Stimulated activated CD4-positive, alpha-beta T cell treated with anti-CD3 and anti-CD28 coated beads, Interleukin-2, amount 100 ng/mL, for 48 hours (primary cell): ENCODE measurements at regions not wholly inside any gene's neighbourhood (a gene's known extent, or its start where the extent isn't known, plus 50 kb on each side); places are given as distances from the start of the nearest gene placed in this dataset.

Source experiments
- DNase-seq, 2 donors: peaks; one replicate each; pipeline ENCODE4 v3.0.0-alpha.2; 2020

GRCh38 chr13:33953781-33954180 is 135.8 kb downstream of the RFC3 start:
- DNase-seq = no peak

GRCh38 chr13:33956346-33956745 is 138.4 kb downstream of the RFC3 start:
- no peak for DNase-seq

DNA sequence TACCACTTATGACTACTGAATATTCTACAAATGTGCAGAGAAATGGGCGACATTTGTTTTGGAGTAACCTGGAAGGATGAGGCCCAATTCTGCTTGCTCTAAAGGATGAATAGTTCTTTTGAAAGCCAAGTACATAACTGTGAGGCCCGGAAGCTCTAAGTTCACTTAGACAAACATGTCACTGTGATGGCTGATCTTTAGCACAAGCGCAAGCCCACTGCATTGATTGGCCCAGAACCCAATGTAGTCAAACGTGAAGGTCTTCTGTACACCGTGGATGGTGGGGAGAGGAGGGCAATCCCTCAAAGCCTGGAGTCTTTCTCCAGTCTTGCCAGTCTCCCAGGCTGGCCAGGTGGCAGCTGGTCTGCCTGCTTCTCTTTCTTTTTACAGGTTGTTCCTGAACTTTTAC is 139.6 kb downstream of the RFC3 start:
- no peak for DNase-seq

GRCh38 chr13:33958964-33959363 is 141.0 kb downstream of the RFC3 start:
- no peak for DNase-seq

DNA sequence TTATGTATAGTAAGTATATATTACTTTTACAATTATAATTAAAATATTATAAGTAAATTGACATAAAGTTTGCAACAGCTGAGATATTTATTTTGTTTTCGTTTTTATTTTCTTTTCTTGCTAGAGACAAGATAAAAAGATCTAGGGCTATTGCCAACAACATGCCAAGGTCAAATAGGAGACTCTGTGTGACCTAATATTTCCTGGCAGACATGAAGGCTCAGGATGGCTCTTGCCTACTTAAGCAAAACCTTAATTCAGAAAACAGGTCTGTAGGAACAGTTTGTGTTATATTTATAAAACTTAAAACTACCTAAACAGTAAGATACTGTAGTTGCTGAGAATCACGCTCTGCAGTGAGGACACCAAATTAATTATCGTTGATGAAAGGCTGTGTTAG is 145.2 kb downstream of the RFC3 start:
- DNase-seq = no peak

- DNase-seq = no peak
These were observed 145.9 kb downstream of the RFC3 start for GRCh38 chr13:33963895-33964294.

- DNase-seq = no peak
These were observed 150.9 kb downstream of the RFC3 start for GRCh38 chr13:33968520-33969507.

- no peak for DNase-seq
These were observed 153.0 kb downstream of the RFC3 start for GRCh38 chr13:33970746-33971561.

DNA sequence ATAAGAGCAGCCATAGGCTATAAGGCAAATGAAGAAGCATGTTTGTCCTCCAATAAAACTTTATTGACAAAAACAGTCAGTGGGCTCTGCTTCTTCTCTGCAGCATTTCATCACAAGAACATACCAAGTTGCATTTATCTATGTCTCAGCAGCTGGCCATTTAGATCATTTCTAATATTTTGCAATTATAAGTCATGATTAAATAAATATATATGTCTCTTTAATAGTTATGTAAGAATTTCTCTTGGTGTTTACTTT is 153.5 kb downstream of the RFC3 start:
- no peak for DNase-seq

DNA sequence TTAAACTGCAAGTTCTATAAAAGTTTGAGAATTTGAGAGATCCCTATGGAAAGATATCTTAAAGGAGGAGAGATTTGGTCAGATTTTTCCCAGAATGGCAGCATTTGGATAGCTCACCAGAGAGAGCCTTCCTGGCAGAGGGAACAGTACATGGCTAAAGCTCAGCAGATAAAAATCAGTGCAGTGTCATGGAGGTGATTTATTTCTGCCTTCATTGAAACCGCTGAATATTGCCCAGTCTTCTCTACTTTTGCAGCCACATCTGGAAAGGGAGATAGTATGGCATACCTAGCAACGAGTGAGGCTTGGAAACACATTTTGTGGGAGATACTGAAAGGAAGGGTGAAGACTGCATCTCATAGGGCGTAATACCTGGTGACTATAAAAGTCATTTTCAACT is 155.2 kb downstream of the RFC3 start:
- no peak for DNase-seq

- no peak for DNase-seq
These were observed 159.0 kb downstream of the RFC3 start for GRCh38 chr13:33976965-33977364.

GRCh38 chr13:33978653-33979052 is 160.7 kb downstream of the RFC3 start:
- DNase-seq = no peak

DNA sequence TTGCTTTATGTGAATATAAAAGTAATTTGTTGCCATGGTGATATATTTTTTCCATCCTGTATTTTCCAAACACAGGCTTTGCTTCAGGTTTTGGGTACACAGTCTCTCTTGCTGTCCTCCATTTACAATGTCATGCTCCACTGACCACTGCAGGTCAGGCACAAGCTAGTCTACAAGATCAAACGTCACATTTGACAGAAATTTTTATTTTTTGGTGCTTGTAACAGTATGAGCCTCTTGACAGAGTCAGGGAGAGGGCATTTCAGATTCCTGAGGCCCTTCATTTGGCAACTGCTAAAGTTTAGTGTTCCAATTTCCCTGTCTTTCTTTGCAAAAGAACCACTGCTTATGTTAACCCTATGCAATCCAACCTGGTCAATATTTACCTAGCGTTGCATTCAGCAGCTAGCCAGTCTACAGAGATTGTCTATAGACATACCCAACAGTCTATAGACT is 175.0 kb downstream of the RFC3 start:
- DNase-seq = no peak

GRCh38 chr13:33994198-33994597 is 176.2 kb downstream of the RFC3 start:
- no peak for DNase-seq

- no peak for DNase-seq
These were observed 177.0 kb downstream of the RFC3 start for GRCh38 chr13:33994826-33995502.

DNA sequence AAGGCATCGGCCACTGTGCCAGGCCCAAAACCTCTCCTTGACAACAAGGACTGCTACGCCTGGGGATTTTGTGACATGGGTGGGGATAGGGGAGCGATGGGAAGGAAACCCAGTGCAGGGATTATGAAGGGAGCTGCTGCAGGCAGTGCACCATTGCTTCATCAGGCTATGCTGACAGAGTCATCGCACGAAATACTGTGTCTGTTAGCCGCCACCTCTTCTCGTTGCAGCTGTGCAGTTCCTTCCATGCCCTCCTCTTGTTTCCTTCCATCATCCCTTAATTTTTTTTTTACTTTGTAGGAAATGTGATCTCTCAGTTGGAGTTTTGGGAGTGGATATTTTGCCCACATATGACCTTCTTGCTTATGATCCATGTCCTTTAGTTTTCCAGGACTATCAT is 178.7 kb downstream of the RFC3 start:
- no peak for DNase-seq

DNA sequence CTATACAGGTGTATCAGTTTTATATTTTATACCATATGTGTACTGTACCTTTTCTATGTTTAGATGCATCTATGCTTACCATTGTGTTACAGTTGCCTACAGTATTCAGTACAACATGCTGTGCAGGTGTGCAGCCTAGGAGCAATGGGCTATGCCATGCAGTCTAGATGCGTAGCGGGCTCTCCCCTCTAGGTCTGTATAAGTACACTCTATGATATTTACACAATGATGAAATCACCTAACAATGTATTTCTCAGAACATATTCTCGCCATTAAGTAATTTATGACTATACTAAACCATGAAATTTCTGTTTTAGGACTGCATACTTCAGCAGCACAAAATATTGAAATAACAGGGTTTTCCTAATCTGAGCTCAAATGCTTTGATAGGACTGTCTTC is 179.6 kb downstream of the RFC3 start:
- DNase-seq = no peak

DNA sequence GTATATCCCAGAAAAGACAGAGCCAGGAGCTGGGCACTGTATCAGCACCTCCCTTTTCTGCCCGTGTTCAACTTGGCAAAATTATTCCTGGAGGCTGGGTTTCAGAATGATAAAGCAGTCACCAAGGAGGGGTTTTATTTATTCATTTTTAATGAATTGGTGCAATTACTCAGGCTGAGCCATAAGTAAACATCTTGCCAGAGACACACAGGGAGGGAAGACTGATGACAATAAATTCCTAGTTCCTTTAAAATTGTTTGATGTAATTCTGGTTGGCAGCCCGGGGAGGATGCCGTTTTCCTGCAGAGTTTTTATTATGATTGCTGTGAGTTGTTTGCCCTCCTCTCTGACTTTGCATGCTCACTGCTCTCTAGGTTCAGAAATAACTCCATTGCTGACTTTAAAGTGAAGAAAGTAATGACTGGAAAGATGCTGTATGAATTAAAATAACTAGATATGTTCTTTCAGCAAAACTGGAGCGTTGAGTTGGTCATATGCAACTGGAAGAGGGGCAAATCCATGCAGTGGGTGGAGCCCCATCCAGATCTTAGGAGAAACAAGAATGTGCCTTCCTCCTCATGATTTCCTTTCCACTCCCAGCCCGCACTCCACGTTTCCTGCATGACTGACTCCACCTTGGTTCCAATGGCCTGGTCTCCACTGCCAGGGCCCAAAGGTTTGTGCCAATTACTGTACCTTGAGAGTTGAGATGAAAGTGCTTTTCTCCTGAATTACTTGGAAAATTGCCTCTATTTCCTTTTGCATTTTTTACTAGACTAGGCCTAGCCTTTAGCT is 182.1 kb downstream of the RFC3 start:
- DNase-seq = no peak

- DNase-seq = no peak
These were observed 183.0 kb downstream of the RFC3 start for GRCh38 chr13:34000955-34001354.

DNA sequence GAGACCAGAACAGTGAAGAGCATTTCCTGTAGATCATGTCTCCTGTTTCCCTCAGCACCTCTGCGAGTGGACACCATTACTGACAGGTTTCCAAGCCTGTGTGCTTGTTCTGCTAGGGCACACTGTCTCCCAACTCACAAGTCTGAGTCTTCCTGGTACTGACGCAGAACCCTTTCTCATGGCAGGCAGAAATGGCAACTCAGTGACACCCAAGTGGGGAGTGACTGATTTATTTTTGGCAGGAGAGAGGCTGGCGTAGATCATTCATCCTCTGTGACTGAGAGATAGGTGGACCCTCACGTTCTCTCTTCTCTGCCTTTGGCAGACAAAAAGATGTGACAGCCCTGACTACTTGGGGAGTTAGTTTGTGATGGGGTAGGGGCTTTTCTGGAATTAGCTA is 183.4 kb downstream of the RFC3 start:
- DNase-seq = no peak

- DNase-seq = no peak
These were observed 184.2 kb downstream of the RFC3 start for GRCh38 chr13:34002141-34002540.

DNA sequence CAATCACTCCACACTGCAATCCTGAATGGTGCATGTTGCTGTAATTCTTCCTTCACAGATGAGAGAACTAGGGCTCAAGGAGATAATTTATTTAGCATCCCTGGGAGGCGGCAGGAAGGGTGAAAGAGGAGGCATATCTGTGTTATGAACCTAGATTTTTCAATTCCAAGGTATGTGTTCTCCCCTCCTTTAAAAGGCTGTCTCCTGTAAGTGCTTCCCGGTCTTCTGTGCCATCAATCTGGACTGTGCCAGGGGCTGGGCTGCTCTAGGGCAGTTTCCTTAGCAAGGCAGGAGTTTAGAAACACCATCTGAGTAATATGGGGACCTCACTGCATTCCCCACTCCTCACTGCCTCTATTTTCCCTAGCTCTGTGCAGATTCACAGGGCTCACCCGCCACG is 185.0 kb downstream of the RFC3 start:
- no peak for DNase-seq

DNA sequence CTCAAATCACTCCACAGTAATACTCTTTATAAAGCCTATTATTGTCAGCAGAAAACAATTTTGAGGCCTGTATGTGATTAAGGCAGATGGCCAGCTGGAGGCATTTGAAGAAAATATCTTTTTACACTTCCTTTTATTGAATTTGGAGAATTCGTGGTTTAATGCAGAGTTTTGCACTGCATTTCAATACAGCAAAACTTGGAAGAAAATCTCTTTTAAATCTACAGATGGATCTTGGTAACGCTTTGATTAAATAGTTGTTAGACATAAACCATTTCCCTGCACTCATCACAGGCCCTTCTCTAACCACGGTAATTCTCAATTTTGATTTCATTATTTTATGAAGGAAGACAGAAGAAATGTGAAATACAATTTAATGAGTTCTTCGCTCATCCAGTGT is 185.7 kb downstream of the RFC3 start:
- no peak for DNase-seq
